GM12873 (cell line): ENCODE measurements at regions not wholly inside any gene's neighbourhood (a gene's known extent, or its start where the extent isn't known, plus 50 kb on each side); places are given as distances from the start of the nearest gene placed in this dataset.

ENCODE experiments used
- TF ChIP-seq, protein P1 (sequence below): IDR thresholded peaks from 2 replicates; pipeline ENCODE4 v1.5.1; 2012; ENCODE audit warnings: low read depth, mild to moderate bottlenecking, moderate library complexity, low read length, control low read depth; ENCODE audit not compliant: insufficient read depth; ENCODE audit errors: missing control alignments

DNA sequence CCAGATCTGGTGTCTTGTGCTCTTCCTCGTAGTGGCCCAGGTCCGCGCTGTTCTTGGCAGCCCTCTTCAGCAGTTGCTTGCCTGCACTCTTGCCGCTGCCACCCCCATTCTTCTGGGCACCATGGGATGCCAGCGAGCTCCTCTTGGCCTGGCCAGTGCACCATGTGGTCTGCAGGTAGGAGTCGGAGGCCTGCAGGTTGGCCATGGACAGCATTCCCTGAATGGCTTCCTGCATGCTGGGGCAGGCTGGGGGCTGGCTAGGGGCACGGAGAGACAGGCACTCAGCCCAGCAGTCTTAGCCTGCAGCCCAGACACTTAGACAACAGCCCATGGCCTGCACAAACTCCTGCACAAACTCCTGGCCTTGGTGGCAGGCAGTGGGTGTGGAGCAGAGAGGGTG is 234.9 kb downstream of the TUBA3C start:
- TF ChIP-seq, protein P1, sequence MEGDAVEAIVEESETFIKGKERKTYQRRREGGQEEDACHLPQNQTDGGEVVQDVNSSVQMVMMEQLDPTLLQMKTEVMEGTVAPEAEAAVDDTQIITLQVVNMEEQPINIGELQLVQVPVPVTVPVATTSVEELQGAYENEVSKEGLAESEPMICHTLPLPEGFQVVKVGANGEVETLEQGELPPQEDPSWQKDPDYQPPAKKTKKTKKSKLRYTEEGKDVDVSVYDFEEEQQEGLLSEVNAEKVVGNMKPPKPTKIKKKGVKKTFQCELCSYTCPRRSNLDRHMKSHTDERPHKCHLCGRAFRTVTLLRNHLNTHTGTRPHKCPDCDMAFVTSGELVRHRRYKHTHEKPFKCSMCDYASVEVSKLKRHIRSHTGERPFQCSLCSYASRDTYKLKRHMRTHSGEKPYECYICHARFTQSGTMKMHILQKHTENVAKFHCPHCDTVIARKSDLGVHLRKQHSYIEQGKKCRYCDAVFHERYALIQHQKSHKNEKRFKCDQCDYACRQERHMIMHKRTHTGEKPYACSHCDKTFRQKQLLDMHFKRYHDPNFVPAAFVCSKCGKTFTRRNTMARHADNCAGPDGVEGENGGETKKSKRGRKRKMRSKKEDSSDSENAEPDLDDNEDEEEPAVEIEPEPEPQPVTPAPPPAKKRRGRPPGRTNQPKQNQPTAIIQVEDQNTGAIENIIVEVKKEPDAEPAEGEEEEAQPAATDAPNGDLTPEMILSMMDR = no peak

GRCh38 chr13:18944501-18945068 is 237.0 kb downstream of the TUBA3C start:
- TF ChIP-seq, protein P1 = no peak

- TF ChIP-seq, protein P1 = no peak
These were observed 237.8 kb downstream of the TUBA3C start for GRCh38 chr13:18943721-18944391.

DNA sequence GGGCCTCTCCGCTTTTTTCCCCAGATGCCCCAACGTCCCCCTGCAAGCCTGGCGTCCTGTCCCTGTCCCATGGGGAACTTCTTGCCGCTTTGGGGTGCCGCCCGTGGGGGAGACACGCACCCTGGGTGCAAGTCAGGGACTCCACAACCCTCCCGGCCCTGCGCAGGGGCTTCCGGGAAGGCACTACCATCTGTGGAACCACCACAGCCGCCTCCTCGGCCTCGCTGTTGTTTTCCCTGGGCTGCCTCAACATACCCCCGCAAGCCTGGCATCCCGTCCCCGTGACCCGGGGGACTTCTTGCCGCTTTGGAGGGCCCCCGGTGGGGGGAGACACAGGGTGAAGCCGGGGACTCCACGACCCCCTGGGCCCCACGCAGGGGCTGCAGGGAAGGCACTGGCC is 238.4 kb downstream of the TUBA3C start:
- TF ChIP-seq, protein P1 = no peak

DNA sequence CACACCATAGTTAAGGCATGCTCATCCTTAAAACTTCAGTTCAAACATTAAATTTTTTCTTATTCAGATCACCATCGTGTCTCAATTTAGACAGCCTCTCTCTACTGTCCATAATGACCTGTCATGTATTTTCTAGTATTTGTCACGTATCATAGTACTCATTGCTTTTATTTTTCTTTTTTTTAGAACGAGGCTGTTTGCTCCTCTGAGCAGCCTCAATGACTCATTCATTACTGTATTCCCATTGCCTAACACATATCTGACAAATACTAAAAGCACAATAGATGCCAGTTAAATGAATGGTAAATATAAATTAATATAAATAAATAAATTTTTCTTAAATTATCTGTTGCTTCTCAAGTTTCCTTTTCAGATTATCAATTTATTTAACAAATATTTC is 245.5 kb downstream of the TUBA3C start:
- TF ChIP-seq, protein P1 = no peak

- TF ChIP-seq, protein P1 = no peak
These were observed 260.6 kb downstream of the TUBA3C start for GRCh38 chr13:18921063-18921462.

- TF ChIP-seq, protein P1 = no peak
These were observed 442.3 kb downstream of the TUBA3C start for GRCh38 chr13:18739310-18739709.
